ENCODE measurements at regions not wholly inside any gene's neighbourhood (a gene's known extent, or its start where the extent isn't known, plus 50 kb on each side); places are given as distances from the start of the nearest gene placed in this dataset.

DNA sequence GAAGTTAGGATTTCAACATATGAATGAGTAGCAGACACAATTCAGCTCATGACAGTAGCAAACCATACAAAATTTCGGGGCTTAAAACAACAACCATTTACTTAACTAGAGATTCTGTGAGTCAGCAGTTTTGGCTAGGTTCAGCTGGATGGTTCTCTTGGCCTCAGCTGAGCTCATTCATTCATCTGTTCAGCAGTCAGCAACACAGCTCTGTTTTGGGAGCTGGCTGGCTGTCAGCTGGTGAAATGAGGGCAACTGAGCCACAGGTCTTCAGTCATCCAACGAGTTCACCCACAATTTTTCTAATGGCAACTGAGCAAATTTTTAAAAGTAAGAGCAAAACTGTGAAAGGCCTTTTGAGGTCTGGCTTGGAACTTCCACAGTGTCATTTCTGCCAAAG lies 2005.1 kb upstream of the AGA start:
- Histone ChIP-seq H3K36me3 (replicated peaks in 1 of 2; ENCODE audit: control insufficient read depth in 2 of 2, insufficient read depth in 2 of 2, low read length in 2 of 2) (no peaks in the 10 kb centered on the region), H2AFZ (ENCODE audit: low read length) (peak overlapping the region; percentile 33), H3K4me2 (ENCODE audit: insufficient read depth, low read length, poor library complexity, severe bottlenecking) (no peak overlapping the region), H2AK5ac (ENCODE audit: low read depth, low read length) (no peak overlapping the region), H3K4me3 (ENCODE audit: low read length in 2 of 2) (no peak overlapping the region), H2BK5ac (ENCODE audit: low read length) (no peak overlapping the region), H2BK15ac (ENCODE audit: low read length) (no peak overlapping the region), H3K27ac (replicated peaks; ENCODE audit: low read length) (no peak overlapping the region), H3K14ac (ENCODE audit: low read length) (no peak overlapping the region), H3K18ac (ENCODE audit: low read length) (no peak overlapping the region), H3K23ac (ENCODE audit: low read depth, low read length, poor library complexity) (no peak overlapping the region), H4K91ac (ENCODE audit: low read depth, low read length, poor library complexity) (no peak overlapping the region), H3K9ac (ENCODE audit: low read depth, low read length, poor library complexity) (no peak overlapping the region), H2BK12ac (ENCODE audit: low read length) (no peak overlapping the region), H2BK120ac (ENCODE audit: low read depth, low read length) (no peak overlapping the region), H3K4me1 (ENCODE audit: control insufficient read depth in 2 of 2, insufficient read depth in 1 of 2, low read depth in 1 of 2, low read length in 2 of 2) (no peaks in the 10 kb centered on the region), H3K4ac (ENCODE audit: low read length) (no peak overlapping the region), H3K79me1 (ENCODE audit: low read depth, low read length) (no peaks in the 10 kb centered on the region), H3K27me3 (ENCODE audit: control insufficient read depth in 3 of 3, insufficient read depth in 3 of 3, low read depth in 1 of 3, low read length in 3 of 3) (no peaks in the 10 kb centered on the region), H4K8ac (ENCODE audit: low read depth, low read length) (no peak overlapping the region), H3K9me3 (replicated peaks in 1 of 2; ENCODE audit: control insufficient read depth in 2 of 2, insufficient read depth in 1 of 2, low read depth in 1 of 2, low read length in 2 of 2) (no peaks in the 10 kb centered on the region)
- no CpG with 5 or more reads among the region's 2 CpGs for WGBS, 2 donors (ENCODE audit: extremely low coverage in 2 of 2, insufficient read length in 2 of 2, insufficient replicate concordance in 1 of 2)
- no peak for DNase-seq (ENCODE audit: low spot score)

DNA sequence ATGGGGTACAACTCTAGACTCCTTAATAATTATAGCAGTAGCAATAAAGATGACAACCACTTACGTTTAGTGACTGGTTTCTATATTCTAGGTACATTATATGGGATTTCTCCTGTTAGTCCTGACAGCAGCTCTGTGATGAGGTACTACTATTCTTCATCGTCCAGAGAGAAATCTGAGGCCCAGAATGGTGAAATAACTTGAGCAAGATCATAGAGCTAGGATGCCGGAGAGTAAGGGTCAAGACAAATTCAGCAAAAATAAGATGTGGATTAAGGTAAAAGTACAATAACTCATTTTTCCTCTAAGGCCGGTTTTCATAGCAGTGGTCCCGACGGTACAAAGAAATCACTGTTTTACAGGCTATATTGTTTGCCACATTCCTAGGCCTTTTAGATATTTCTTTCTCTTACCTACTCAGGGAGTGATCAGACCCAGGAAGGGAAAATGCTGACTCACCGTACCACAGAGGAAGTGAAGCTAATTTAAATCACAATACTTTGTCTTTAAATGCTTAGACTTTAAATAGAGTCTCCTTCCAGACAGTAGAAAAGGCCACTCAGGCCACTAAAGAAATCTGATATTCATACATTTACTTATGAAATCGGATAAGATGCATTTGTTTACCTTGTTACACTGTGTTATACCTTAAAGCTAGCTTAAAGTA lies 2023.0 kb upstream of the AGA start:
- H4K8ac ChIP-seq (ENCODE audit: low read depth, low read length), result no peak overlapping the region
- no peak overlapping the region for H2AK5ac ChIP-seq (ENCODE audit: low read depth, low read length)
- no peaks in the 10 kb centered on the region for H3K27me3 ChIP-seq (ENCODE audit: control insufficient read depth in 3 of 3, insufficient read depth in 3 of 3, low read depth in 1 of 3, low read length in 3 of 3)
- no peak overlapping the region for H3K4me2 ChIP-seq (ENCODE audit: insufficient read depth, low read length, poor library complexity, severe bottlenecking)
- H3K18ac ChIP-seq (ENCODE audit: low read length), result no peak overlapping the region
- H3K36me3 ChIP-seq (replicated peaks in 1 of 2; ENCODE audit: control insufficient read depth in 2 of 2, insufficient read depth in 2 of 2, low read length in 2 of 2), result no peaks in the 10 kb centered on the region
- H4K91ac ChIP-seq (ENCODE audit: low read depth, low read length, poor library complexity), result no peak overlapping the region
- H2AFZ ChIP-seq (ENCODE audit: low read length), result peak overlapping the region; percentile 59
- no peak overlapping the region for H2BK120ac ChIP-seq (ENCODE audit: low read depth, low read length)
- H3K4me1 ChIP-seq (ENCODE audit: control insufficient read depth in 2 of 2, insufficient read depth in 1 of 2, low read depth in 1 of 2, low read length in 2 of 2), result peaks cover 0 to 17% of the 10 kb centered on the region in 2 donors
- H3K14ac ChIP-seq (ENCODE audit: low read length), result no peak overlapping the region
- no CpG with 5 or more reads among the region's 8 CpGs for WGBS, 2 donors (ENCODE audit: extremely low coverage in 2 of 2, insufficient read length in 2 of 2, insufficient replicate concordance in 1 of 2)
- H3K9ac ChIP-seq (ENCODE audit: low read depth, low read length, poor library complexity), result no peak overlapping the region
- DNase-seq (ENCODE audit: low spot score), result no peak
- no peak overlapping the region for H3K4me3 ChIP-seq (ENCODE audit: low read length in 2 of 2)
- no peak overlapping the region for H2BK5ac ChIP-seq (ENCODE audit: low read length)
- H2BK15ac ChIP-seq (ENCODE audit: low read length), result no peak overlapping the region
- H3K79me1 ChIP-seq (ENCODE audit: low read depth, low read length), result no peaks in the 10 kb centered on the region
- H3K27ac ChIP-seq (replicated peaks; ENCODE audit: low read length), result no peak overlapping the region
- H3K23ac ChIP-seq (ENCODE audit: low read depth, low read length, poor library complexity), result no peak overlapping the region
- H3K9me3 ChIP-seq (replicated peaks in 1 of 2; ENCODE audit: control insufficient read depth in 2 of 2, insufficient read depth in 1 of 2, low read depth in 1 of 2, low read length in 2 of 2), result peaks cover 0 to 5% of the 10 kb centered on the region in 2 donors
- H2BK12ac ChIP-seq (ENCODE audit: low read length), result no peak overlapping the region
- no peak overlapping the region for H3K4ac ChIP-seq (ENCODE audit: low read length)

DNA sequence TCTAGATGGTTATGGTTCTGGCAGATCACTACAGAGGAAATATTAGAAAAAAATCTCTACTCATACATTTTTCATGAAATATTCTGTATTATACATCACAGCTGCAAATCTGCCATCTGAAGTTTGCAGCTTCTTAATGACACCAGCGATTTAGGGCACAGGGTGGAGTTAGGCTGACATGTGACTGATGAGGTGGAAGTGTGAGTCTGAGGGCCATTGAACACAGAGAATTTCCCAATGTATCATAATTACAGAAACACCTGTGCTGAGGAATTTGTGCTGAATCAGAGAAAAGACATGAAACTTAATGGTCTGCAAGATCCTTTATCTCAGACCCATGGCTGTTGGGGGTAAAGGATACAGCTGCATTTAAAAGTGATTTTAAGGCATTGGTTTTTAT lies 2025.6 kb upstream of the AGA start:
- Histone ChIP-seq H3K36me3 (replicated peaks in 1 of 2; ENCODE audit: control insufficient read depth in 2 of 2, insufficient read depth in 2 of 2, low read length in 2 of 2) (no peaks in the 10 kb centered on the region), H2BK12ac (ENCODE audit: low read length) (no peak overlapping the region), H3K18ac (ENCODE audit: low read length) (no peak overlapping the region), H3K14ac (ENCODE audit: low read length) (no peak overlapping the region), H3K4me1 (ENCODE audit: control insufficient read depth in 2 of 2, insufficient read depth in 1 of 2, low read depth in 1 of 2, low read length in 2 of 2) (peaks cover 0 to 17% of the 10 kb centered on the region in 2 donors), H4K8ac (ENCODE audit: low read depth, low read length) (no peak overlapping the region), H3K9ac (ENCODE audit: low read depth, low read length, poor library complexity) (no peak overlapping the region), H2AFZ (ENCODE audit: low read length) (peak overlapping the region; percentile 48), H3K27ac (replicated peaks; ENCODE audit: low read length) (no peak overlapping the region), H2BK15ac (ENCODE audit: low read length) (no peak overlapping the region), H3K4ac (ENCODE audit: low read length) (no peak overlapping the region), H3K4me2 (ENCODE audit: insufficient read depth, low read length, poor library complexity, severe bottlenecking) (no peak overlapping the region), H4K91ac (ENCODE audit: low read depth, low read length, poor library complexity) (no peak overlapping the region), H3K23ac (ENCODE audit: low read depth, low read length, poor library complexity) (no peak overlapping the region), H2BK120ac (ENCODE audit: low read depth, low read length) (no peak overlapping the region), H3K9me3 (replicated peaks in 1 of 2; ENCODE audit: control insufficient read depth in 2 of 2, insufficient read depth in 1 of 2, low read depth in 1 of 2, low read length in 2 of 2) (peaks cover 0 to 5% of the 10 kb centered on the region in 2 donors), H3K79me1 (ENCODE audit: low read depth, low read length) (no peaks in the 10 kb centered on the region), H3K27me3 (ENCODE audit: control insufficient read depth in 3 of 3, insufficient read depth in 3 of 3, low read depth in 1 of 3, low read length in 3 of 3) (no peaks in the 10 kb centered on the region), H3K4me3 (ENCODE audit: low read length in 2 of 2) (no peak overlapping the region), H2BK5ac (ENCODE audit: low read length) (no peak overlapping the region), H2AK5ac (ENCODE audit: low read depth, low read length) (no peak overlapping the region)
- no CpG with 5 or more reads among the region's 1 CpG for WGBS, 2 donors (ENCODE audit: extremely low coverage in 2 of 2, insufficient read length in 2 of 2, insufficient replicate concordance in 1 of 2)
- no peak for DNase-seq (ENCODE audit: low spot score)

DNA sequence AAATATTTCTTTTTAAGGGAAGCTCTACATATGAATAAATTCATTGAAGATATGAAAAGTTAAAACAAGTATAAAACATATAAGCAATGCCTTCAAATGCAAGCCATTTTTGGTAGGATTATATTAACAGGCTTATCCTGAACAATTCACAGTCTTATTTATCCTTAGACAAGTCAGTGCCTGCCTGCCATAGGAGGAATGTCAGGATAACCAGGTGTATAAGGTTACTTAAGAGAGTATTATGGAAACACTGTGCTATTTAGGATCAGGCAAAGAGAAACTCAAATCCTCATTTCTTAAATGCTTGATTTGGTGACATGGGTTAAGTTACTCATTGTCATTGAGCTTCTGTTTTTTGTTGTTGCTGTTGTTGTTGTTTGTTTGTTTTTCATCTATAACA lies 2029.9 kb upstream of the AGA start:
- no peak for DNase-seq (ENCODE audit: low spot score)
- Histone ChIP-seq H3K36me3 (replicated peaks in 1 of 2; ENCODE audit: control insufficient read depth in 2 of 2, insufficient read depth in 2 of 2, low read length in 2 of 2) (no peaks in the 10 kb centered on the region), H2BK120ac (ENCODE audit: low read depth, low read length) (no peak overlapping the region), H3K9ac (ENCODE audit: low read depth, low read length, poor library complexity) (no peak overlapping the region), H3K79me1 (ENCODE audit: low read depth, low read length) (no peaks in the 10 kb centered on the region), H2AFZ (ENCODE audit: low read length) (no peak overlapping the region), H3K4ac (ENCODE audit: low read length) (no peak overlapping the region), H2AK5ac (ENCODE audit: low read depth, low read length) (no peak overlapping the region), H4K8ac (ENCODE audit: low read depth, low read length) (no peak overlapping the region), H2BK15ac (ENCODE audit: low read length) (no peak overlapping the region), H2BK5ac (ENCODE audit: low read length) (no peak overlapping the region), H3K27ac (replicated peaks; ENCODE audit: low read length) (no peak overlapping the region), H2BK12ac (ENCODE audit: low read length) (no peak overlapping the region), H3K9me3 (replicated peaks in 1 of 2; ENCODE audit: control insufficient read depth in 2 of 2, insufficient read depth in 1 of 2, low read depth in 1 of 2, low read length in 2 of 2) (peaks cover under 1 to 5% of the 10 kb centered on the region in 2 donors), H4K91ac (ENCODE audit: low read depth, low read length, poor library complexity) (no peak overlapping the region), H3K27me3 (ENCODE audit: control insufficient read depth in 3 of 3, insufficient read depth in 3 of 3, low read depth in 1 of 3, low read length in 3 of 3) (no peaks in the 10 kb centered on the region), H3K14ac (ENCODE audit: low read length) (no peak overlapping the region), H3K4me1 (ENCODE audit: control insufficient read depth in 2 of 2, insufficient read depth in 1 of 2, low read depth in 1 of 2, low read length in 2 of 2) (peaks cover 0 to 4% of the 10 kb centered on the region in 2 donors), H3K4me2 (ENCODE audit: insufficient read depth, low read length, poor library complexity, severe bottlenecking) (no peak overlapping the region), H3K4me3 (ENCODE audit: low read length in 2 of 2) (no peak overlapping the region), H3K18ac (ENCODE audit: low read length) (no peak overlapping the region), H3K23ac (ENCODE audit: low read depth, low read length, poor library complexity) (no peak overlapping the region)

Data from neuronal stem cell (in vitro differentiated cells).